HG02973 (cell line): ENCODE measurements at regions not wholly inside any gene's neighbourhood (a gene's known extent, or its start where the extent isn't known, plus 50 kb on each side); places are given as distances from the start of the nearest gene placed in this dataset.

Source experiments
- ATAC-seq: cut with Tn5 transposase; IDR thresholded peaks from one replicate; pipeline ENCODE4 v1.9.1; 2021; ENCODE audit warnings: moderate library complexity; ENCODE audit not compliant: unreplicated experiment

GRCh38 chrX:714131-714530 lies 83.5 kb downstream of the SHOX start:
- ATAC-seq = no peak
